ENCODE measurements at regions not wholly inside any gene's neighbourhood (a gene's known extent, or its start where the extent isn't known, plus 50 kb on each side); places are given as distances from the start of the nearest gene placed in this dataset.

DNA sequence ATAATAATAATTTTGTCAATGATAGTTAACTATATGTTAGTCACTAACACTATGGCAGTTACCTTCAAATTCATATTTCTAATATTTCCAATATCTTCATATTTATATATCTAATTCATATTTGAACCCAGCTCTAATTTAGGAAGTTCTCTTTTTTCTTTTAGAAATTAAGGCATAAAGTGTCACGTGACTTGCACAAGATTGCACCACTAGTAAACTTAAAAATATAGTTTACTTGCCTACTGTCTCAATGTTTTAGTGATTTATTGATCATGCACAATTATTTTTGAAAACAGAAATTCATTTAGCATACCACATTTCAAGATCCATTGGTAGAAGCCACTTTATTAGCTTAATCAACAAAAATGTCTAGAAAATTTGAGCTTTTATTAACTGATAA is 508.7 kb upstream of the ZNF337 start:
- TF ChIP-seq, protein P1, sequence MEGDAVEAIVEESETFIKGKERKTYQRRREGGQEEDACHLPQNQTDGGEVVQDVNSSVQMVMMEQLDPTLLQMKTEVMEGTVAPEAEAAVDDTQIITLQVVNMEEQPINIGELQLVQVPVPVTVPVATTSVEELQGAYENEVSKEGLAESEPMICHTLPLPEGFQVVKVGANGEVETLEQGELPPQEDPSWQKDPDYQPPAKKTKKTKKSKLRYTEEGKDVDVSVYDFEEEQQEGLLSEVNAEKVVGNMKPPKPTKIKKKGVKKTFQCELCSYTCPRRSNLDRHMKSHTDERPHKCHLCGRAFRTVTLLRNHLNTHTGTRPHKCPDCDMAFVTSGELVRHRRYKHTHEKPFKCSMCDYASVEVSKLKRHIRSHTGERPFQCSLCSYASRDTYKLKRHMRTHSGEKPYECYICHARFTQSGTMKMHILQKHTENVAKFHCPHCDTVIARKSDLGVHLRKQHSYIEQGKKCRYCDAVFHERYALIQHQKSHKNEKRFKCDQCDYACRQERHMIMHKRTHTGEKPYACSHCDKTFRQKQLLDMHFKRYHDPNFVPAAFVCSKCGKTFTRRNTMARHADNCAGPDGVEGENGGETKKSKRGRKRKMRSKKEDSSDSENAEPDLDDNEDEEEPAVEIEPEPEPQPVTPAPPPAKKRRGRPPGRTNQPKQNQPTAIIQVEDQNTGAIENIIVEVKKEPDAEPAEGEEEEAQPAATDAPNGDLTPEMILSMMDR (IDR thresholded peaks at IDR 0.05): no peak
- TF ChIP-seq POLR2A (IDR thresholded peaks at IDR 0.05) (no peak), EP300 (IDR thresholded peaks at IDR 0.05) (no peak)
